Testis (tissue), 2 donors: ENCODE measurements at regions not wholly inside any gene's neighbourhood (a gene's known extent, or its start where the extent isn't known, plus 50 kb on each side); places are given as distances from the start of the nearest gene placed in this dataset.

Source experiments
- DNase-seq: peaks from one replicate; pipeline ENCODE4 v3.0.0-alpha.2; 2019
- H3K27ac ChIP-seq, 2 donors: fragments of 200-600 bp; sonication (generic); one replicate each; pipeline ENCODE4 v1.5.1; 2019
- H3K27me3 ChIP-seq: fragments of 200-600 bp; sonication (generic); one replicate; pipeline ENCODE4 v1.5.1; 2019
- H3K36me3 ChIP-seq: fragments of 200-600 bp; sonication (generic); one replicate; pipeline ENCODE4 v1.5.1; 2017; ENCODE audit warnings: low read depth; ENCODE audit errors: missing control alignments
- H3K4me1 ChIP-seq: fragments of 200-600 bp; sonication (generic); one replicate; pipeline ENCODE4 v1.5.1; 2019
- H3K4me3 ChIP-seq, 2 donors: fragments of 200-600 bp; sonication (generic); one replicate each; pipeline ENCODE4 v1.5.1; 2017 to 2019
- H3K9me3 ChIP-seq: fragments of 200-600 bp; sonication (generic); one replicate; pipeline ENCODE4 v1.5.1; 2017
- POLR2A ChIP-seq: fragments of 450-650 bp; IDR thresholded peaks from one replicate; pipeline ENCODE4 v1.6.1; 2017; ENCODE audit warnings: antibody characterized with exemption, mild to moderate bottlenecking, moderate library complexity
- WGBS, 2 donors: methylation state at CpG; one replicate each; pipeline ENCODE4 v1.1.5; 2018; 5-methylcytosine and 5-hydroxymethylcytosine counted together
- intact Hi-C: fragments of 100-400 bp; cut with DNase I; formaldehyde crosslinking; loops from one replicate; pipeline ENCODE4 v1.15.1; 2023; ENCODE audit warnings: low total_unique reads
- TF ChIP-seq, protein P1 (sequence below), 3 experiments: fragments of 450-650 bp in 2 of 3; fragments of 200-600 bp in 1 of 3; sonication (generic) in 1 of 3; IDR thresholded peaks; one replicate each; pipeline ENCODE4 v1.5.1; 2016 to 2019; ENCODE audit warnings: antibody characterized with exemption in 3 of 3, mild to moderate bottlenecking in 2 of 3, moderate library complexity in 1 of 3

DNA sequence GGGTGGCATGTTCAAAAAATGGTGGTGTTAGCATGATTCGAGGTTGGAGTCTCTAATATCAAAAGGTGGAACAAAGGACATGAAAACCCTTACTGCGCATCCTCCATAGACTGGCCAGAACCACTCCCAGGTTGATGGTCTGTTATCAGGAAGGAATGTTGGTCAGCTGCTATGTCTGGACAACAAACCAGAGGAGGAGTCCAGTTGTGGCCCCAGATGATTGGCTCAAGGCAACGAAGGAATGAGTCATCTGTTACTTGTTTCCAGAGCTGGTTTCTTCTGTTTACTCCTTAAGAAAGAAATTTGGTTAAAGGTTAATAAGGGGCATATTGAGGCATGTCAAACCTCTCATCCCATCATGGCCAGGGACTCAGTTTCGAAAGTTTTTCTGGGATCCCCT is 56.8 kb upstream of the GRIA4 start:
- H3K4me3 ChIP-seq = no peak overlapping the region
- no peak overlapping the region for H3K27ac ChIP-seq
- H3K4me1 ChIP-seq = no peaks in the 10 kb centered on the region
- intact Hi-C loops = no loop called here
- no peaks in the 10 kb centered on the region for H3K36me3 ChIP-seq
- no peaks in the 10 kb centered on the region for H3K27me3 ChIP-seq
- WGBS, 2 donors = 59 to 67% methylated on average over 4 of the region's 4 CpGs
- TF ChIP-seq POLR2A = no peak
- TF ChIP-seq, protein P1, sequence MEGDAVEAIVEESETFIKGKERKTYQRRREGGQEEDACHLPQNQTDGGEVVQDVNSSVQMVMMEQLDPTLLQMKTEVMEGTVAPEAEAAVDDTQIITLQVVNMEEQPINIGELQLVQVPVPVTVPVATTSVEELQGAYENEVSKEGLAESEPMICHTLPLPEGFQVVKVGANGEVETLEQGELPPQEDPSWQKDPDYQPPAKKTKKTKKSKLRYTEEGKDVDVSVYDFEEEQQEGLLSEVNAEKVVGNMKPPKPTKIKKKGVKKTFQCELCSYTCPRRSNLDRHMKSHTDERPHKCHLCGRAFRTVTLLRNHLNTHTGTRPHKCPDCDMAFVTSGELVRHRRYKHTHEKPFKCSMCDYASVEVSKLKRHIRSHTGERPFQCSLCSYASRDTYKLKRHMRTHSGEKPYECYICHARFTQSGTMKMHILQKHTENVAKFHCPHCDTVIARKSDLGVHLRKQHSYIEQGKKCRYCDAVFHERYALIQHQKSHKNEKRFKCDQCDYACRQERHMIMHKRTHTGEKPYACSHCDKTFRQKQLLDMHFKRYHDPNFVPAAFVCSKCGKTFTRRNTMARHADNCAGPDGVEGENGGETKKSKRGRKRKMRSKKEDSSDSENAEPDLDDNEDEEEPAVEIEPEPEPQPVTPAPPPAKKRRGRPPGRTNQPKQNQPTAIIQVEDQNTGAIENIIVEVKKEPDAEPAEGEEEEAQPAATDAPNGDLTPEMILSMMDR (IDR thresholded peaks at IDR 0.05) = no peak
- no peak for DNase-seq
- H3K9me3 ChIP-seq = no peaks in the 10 kb centered on the region

DNA sequence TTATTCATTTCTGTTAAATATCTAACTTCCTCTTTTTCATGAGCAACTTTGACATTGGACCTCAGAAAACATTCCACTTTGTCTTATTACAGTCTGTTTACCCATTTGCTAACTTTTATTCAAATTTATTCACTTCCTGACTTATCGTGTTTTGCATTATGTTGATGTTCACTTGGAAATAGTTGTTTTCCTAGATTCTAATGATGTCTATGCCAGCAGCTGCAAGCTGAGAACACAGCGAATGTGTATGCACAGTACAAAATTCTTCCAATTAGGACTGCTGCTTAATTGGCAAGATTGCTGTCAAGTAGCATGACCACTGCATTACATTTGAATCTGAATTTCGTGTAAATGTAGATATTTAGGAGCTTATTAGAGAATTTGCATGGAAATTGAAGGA is 61.5 kb upstream of the GRIA4 start:
- no peak overlapping the region for H3K27ac ChIP-seq
- no peak overlapping the region for H3K4me3 ChIP-seq
- DNase-seq = no peak
- intact Hi-C loops = no loop called here
- no peaks in the 10 kb centered on the region for H3K27me3 ChIP-seq
- H3K4me1 ChIP-seq = no peaks in the 10 kb centered on the region
- no peak for TF ChIP-seq POLR2A
- WGBS, 2 donors = 47 to 48% methylated on average over 3 of the region's 3 CpGs
- H3K9me3 ChIP-seq = no peaks in the 10 kb centered on the region
- no peaks in the 10 kb centered on the region for H3K36me3 ChIP-seq

DNA sequence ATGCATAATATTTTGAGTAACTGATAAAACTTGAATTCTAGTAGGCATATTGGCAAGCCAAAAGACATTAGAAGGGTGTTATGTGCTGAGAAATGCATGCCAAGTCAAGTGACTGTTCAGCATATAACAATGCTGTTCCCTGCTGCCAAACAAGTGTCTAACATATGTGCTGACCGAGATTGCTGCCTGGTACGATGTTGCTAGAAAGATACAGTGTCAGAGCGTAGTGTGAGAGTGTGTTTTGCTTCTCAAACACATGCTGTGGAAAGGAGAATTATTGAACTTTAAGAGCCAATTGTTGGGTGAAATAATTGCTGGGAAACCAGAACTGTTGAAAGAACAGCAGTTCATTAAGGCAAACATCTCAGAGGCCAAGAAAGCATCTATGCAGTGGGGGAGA is 71.3 kb upstream of the GRIA4 start:
- Histone ChIP-seq H3K4me1 (no peaks in the 10 kb centered on the region), H3K27ac (no peak overlapping the region), H3K9me3 (no peaks in the 10 kb centered on the region), H3K36me3 (no peaks in the 10 kb centered on the region), H3K27me3 (no peaks in the 10 kb centered on the region), H3K4me3 (no peak overlapping the region)
- no peak for TF ChIP-seq POLR2A
- TF ChIP-seq, protein P1 (IDR thresholded peaks at IDR 0.05) = no peak
- intact Hi-C loops = no loop called here
- DNase-seq = no peak
- WGBS, 2 donors = 72 to 75% methylated on average over 3 of the region's 3 CpGs

DNA sequence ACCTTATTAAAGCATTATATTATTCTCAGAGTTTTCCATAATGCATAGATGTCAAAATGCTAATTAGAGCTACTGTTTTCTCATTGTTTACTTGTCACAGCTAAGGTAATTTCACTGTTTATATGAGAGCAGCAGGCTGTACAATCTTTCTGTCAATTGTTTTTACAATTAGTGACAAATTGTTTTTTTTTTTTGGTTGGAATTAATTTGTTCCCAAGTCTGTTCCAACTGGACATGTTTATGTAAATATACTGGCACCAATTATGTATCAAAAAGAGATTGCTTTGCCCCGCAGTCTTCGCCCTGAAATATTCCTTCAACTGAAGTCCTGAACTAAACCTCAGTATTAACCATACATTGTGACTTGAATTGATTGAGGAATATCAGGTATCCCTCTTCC is 72.3 kb upstream of the GRIA4 start:
- Histone ChIP-seq H3K27me3 (no peaks in the 10 kb centered on the region), H3K4me3 (no peak overlapping the region), H3K27ac (no peak overlapping the region), H3K9me3 (no peaks in the 10 kb centered on the region), H3K4me1 (no peaks in the 10 kb centered on the region), H3K36me3 (no peaks in the 10 kb centered on the region)
- TF ChIP-seq, protein P1 (IDR thresholded peaks at IDR 0.05) = no peak
- no peak for TF ChIP-seq POLR2A
- intact Hi-C loops = no loop called here
- DNase-seq = no peak
- 43 to 48% methylated on average over 2 of the region's 2 CpGs for WGBS, 2 donors

DNA sequence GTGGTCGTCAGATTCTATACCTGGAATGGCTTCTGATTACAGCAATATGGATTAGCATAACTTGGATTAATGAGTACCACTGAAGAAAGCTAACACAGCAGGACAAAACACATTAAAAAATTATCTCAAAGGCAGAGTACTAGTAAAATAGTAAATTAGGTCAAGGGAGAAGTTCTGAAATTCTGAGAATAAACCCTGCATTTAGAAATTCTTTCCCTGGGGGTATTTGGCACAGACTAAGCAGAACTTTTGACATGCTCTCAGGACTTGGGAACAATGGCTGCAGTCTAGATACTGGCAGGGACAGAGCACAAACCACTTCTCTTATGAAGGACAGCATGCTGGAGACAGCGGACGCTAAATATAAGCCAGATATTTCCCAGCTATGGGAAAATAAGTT is 85.6 kb upstream of the GRIA4 start:
- Histone ChIP-seq H3K4me3 (no peak overlapping the region), H3K27ac (no peak overlapping the region), H3K27me3 (no peaks in the 10 kb centered on the region), H3K9me3 (no peaks in the 10 kb centered on the region), H3K4me1 (no peaks in the 10 kb centered on the region), H3K36me3 (no peaks in the 10 kb centered on the region)
- intact Hi-C loops = no loop called here
- DNase-seq = no peak
- WGBS, 2 donors = 70 to 74% methylated on average over 3 of the region's 3 CpGs
- TF ChIP-seq, protein P1 (IDR thresholded peaks at IDR 0.05) = no peak
- no peak for TF ChIP-seq POLR2A
